ENCODE measurements at regions not wholly inside any gene's neighbourhood (a gene's known extent, or its start where the extent isn't known, plus 50 kb on each side); places are given as distances from the start of the nearest gene placed in this dataset.

DNA sequence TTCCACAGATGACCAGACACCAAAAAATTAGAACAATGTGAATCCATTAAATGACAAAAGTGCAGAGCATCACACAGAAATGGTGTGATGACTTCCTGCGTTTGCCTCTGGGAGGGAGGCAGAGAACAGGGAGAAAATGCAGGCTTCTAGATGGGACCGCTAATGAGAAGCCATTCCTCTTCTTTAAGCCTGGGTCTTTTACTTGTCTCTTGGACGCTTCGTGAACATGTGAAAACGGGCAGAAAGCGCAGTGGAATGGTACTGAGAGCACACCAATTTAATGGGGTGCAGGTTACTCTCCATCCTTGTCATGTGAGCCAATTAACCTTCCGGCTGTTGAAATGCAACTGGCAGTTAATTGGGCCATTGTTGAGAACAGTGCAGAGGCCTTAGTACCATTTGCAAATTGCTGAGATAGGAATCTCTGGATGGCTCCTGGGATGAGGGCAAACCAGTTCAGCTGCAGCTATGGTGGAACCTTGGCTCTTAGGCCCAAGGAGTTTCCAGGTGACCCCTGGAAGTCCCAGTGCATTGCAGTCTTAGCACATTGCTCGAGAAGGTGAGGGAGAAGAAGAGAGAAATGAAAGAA lies 210.4 kb upstream of the CXCR4 start:
- Mint-ChIP-seq H3K9me3 (ENCODE audit: unreplicated experiment) (no peaks in the 10 kb centered on the region), H3K4me1 (ENCODE audit: unreplicated experiment) (peaks cover 14% of the 10 kb centered on the region), H3K36me3 (ENCODE audit: low read depth, unreplicated experiment) (no peaks in the 10 kb centered on the region), H3K27me3 (ENCODE audit: unreplicated experiment) (peaks cover 7% of the 10 kb centered on the region), H3K4me3 (ENCODE audit: unreplicated experiment) (no peak overlapping the region), H3K27ac (ENCODE audit: unreplicated experiment) (no peak overlapping the region)
- no peak for DNase-seq (ENCODE audit: low spot score)
- TF ChIP-seq, protein P1, sequence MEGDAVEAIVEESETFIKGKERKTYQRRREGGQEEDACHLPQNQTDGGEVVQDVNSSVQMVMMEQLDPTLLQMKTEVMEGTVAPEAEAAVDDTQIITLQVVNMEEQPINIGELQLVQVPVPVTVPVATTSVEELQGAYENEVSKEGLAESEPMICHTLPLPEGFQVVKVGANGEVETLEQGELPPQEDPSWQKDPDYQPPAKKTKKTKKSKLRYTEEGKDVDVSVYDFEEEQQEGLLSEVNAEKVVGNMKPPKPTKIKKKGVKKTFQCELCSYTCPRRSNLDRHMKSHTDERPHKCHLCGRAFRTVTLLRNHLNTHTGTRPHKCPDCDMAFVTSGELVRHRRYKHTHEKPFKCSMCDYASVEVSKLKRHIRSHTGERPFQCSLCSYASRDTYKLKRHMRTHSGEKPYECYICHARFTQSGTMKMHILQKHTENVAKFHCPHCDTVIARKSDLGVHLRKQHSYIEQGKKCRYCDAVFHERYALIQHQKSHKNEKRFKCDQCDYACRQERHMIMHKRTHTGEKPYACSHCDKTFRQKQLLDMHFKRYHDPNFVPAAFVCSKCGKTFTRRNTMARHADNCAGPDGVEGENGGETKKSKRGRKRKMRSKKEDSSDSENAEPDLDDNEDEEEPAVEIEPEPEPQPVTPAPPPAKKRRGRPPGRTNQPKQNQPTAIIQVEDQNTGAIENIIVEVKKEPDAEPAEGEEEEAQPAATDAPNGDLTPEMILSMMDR (IDR thresholded peaks at IDR 0.05; ENCODE audit: unreplicated experiment) = no peak

DNA sequence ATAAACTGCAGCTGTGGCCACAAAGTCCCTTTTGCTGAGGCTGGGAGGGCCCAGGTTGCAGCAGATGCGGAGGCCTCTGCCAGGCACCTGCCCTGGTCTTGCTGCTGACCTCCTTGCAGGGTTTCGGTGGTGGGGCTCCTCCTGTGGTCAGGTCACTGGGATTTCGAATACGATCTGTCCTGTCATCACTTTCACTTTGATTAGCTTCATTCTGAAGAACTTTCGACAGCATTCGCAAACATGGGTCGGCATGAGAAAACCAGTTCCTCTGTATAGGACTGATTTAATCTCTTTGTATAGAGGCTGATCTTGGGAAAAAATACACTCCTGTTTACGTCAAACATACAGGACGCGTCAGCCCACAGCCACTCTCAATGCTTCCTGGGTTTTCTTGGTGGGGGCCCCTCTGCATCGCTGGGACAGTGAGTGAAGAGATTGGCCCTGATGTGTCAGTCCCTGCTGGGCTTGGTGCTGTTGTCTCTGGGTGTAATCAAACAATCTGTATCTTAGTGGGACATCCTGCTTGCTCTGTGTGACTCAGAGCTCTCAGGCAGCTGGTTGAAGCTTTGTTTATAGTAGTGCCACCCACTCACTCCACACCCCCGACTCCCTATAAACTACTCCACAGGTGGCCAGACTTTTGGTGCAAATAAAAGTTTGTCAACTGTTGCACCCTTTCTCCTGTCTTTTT lies 209.4 kb upstream of the CXCR4 start:
- H3K36me3 Mint-ChIP-seq (ENCODE audit: low read depth, unreplicated experiment) = no peaks in the 10 kb centered on the region
- no peaks in the 10 kb centered on the region for H3K9me3 Mint-ChIP-seq (ENCODE audit: unreplicated experiment)
- no peak overlapping the region for H3K4me3 Mint-ChIP-seq (ENCODE audit: unreplicated experiment)
- peaks cover 14% of the 10 kb centered on the region for H3K4me1 Mint-ChIP-seq (ENCODE audit: unreplicated experiment)
- H3K27ac Mint-ChIP-seq (ENCODE audit: unreplicated experiment) = no peak overlapping the region
- DNase-seq (ENCODE audit: low spot score) = no peak
- H3K27me3 Mint-ChIP-seq (ENCODE audit: unreplicated experiment) = peaks cover 7% of the 10 kb centered on the region
- TF ChIP-seq, protein P1 (IDR thresholded peaks at IDR 0.05; ENCODE audit: unreplicated experiment) = no peak

DNA sequence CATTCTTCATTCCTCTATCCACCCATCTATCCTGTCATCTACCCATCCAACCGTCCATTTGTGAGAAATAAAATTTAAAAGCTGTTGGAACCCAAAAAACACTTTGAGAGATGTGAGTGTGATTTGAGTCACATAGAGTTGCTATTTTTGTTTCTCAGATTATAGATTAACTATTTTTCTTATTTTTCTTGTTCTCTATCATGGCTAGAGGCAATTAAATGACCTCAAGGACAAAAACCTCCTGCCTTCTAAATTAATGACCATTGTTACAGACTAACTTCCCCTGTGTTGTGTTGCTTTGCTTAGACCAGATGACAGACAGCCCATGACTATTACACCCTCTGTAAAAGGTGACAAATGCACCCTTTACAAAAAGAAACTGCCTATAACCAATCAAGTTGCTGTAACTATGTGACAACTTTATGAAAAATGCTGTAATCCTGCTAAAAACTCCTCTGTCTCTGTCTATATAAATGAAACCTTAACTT lies 207.9 kb upstream of the CXCR4 start:
- no peak overlapping the region for H3K27ac Mint-ChIP-seq (ENCODE audit: unreplicated experiment)
- peaks cover 4% of the 10 kb centered on the region for H3K27me3 Mint-ChIP-seq (ENCODE audit: unreplicated experiment)

DNA sequence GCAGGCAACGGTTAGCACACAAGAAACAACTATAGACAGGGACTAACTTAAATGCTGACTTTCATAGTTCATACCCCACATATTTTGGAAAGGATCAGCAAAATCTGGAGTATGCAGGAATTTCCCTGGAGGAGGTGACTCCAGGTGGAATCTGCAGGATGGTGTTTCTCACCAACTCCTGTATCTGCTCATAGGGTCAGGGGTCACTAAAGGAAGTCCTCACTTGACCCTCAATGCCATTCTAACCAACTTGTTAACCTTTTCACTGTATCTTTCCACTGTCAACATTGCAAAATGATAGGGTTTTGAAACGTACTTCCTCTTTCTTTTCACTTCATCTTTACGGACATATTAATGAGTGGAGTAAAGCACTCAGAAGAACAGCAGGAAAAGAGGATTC lies 207.0 kb upstream of the CXCR4 start:
- Mint-ChIP-seq H3K4me3 (ENCODE audit: unreplicated experiment) (no peak overlapping the region), H3K27me3 (ENCODE audit: unreplicated experiment) (peaks cover 3% of the 10 kb centered on the region), H3K27ac (ENCODE audit: unreplicated experiment) (no peak overlapping the region), H3K4me1 (ENCODE audit: unreplicated experiment) (peaks cover 14% of the 10 kb centered on the region), H3K36me3 (ENCODE audit: low read depth, unreplicated experiment) (no peaks in the 10 kb centered on the region), H3K9me3 (ENCODE audit: unreplicated experiment) (no peaks in the 10 kb centered on the region)
- TF ChIP-seq, protein P1 (IDR thresholded peaks at IDR 0.05; ENCODE audit: unreplicated experiment) = no peak
- no peak for DNase-seq (ENCODE audit: low spot score)

More for the DNA sequence above, 207.9 kb upstream of the CXCR4 start:
- Mint-ChIP-seq H3K4me1 (ENCODE audit: unreplicated experiment) (peaks cover 14% of the 10 kb centered on the region), H3K9me3 (ENCODE audit: unreplicated experiment) (no peaks in the 10 kb centered on the region), H3K36me3 (ENCODE audit: low read depth, unreplicated experiment) (no peaks in the 10 kb centered on the region), H3K4me3 (ENCODE audit: unreplicated experiment) (no peak overlapping the region)
- DNase-seq (ENCODE audit: low spot score) = no peak
- TF ChIP-seq, protein P1 (IDR thresholded peaks at IDR 0.05; ENCODE audit: unreplicated experiment) = no peak

DNA sequence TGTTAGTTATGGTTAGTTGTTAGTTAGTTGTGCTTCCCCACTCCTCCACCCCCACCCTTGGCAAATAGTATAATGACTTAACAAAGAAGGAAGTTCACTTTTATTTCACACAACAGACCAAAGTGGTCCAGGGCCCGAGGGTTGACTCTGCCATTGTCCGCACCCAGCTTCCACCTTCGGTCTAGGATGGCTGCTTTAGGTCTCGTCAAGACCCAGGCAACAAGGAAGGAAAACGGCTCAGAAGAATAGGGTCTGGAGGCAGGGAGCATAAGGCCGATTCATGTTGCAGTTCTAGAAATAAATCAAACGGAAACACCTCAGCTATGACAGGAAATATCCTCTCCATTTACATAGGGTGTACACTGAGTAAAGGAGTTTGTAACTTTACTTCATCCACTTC lies 206.0 kb upstream of the CXCR4 start:
- peaks cover 14% of the 10 kb centered on the region for H3K4me1 Mint-ChIP-seq (ENCODE audit: unreplicated experiment)
- no peak overlapping the region for H3K4me3 Mint-ChIP-seq (ENCODE audit: unreplicated experiment)
- H3K27ac Mint-ChIP-seq (ENCODE audit: unreplicated experiment) = no peak overlapping the region
- DNase-seq (ENCODE audit: low spot score) = no peak
- no peaks in the 10 kb centered on the region for H3K36me3 Mint-ChIP-seq (ENCODE audit: low read depth, unreplicated experiment)
- peaks cover 2% of the 10 kb centered on the region for H3K27me3 Mint-ChIP-seq (ENCODE audit: unreplicated experiment)
- TF ChIP-seq, protein P1 (IDR thresholded peaks at IDR 0.05; ENCODE audit: unreplicated experiment) = no peak
- no peaks in the 10 kb centered on the region for H3K9me3 Mint-ChIP-seq (ENCODE audit: unreplicated experiment)

All from endothelial cell (in vitro differentiated cells).